ENCODE measurements at regions not wholly inside any gene's neighbourhood (a gene's known extent, or its start where the extent isn't known, plus 50 kb on each side); places are given as distances from the start of the nearest gene placed in this dataset.
A peak's percentile ranks its signal among the peaks of the same experiment; 100 is the strongest.
"Not testable (repeated sequence)": the region's sequence is repeated elsewhere in the genome, so short reads cannot be mapped to it uniquely, and the experiment has no call there.

DNA sequence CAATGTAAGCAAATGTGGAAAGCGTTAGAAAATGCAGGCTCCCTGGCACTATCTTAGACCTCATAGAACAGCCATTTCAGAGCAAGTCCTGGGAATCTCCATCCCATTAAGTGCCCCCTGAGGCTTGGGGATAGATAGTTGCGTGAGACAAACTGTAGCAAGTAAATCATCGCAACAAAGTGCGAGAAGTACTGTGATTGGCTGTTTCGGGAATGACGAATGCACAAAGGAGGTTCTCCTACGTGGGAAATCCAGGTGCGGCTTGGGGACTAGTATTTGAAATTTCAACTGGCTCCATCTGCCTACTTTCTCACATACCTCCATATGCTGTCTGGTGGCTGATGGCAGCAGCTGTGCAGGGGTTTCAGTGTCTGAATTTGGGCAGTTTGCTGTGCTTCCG lies 84.5 kb downstream of the PLEKHG1 start:
- DNase-seq = no peak

DNA sequence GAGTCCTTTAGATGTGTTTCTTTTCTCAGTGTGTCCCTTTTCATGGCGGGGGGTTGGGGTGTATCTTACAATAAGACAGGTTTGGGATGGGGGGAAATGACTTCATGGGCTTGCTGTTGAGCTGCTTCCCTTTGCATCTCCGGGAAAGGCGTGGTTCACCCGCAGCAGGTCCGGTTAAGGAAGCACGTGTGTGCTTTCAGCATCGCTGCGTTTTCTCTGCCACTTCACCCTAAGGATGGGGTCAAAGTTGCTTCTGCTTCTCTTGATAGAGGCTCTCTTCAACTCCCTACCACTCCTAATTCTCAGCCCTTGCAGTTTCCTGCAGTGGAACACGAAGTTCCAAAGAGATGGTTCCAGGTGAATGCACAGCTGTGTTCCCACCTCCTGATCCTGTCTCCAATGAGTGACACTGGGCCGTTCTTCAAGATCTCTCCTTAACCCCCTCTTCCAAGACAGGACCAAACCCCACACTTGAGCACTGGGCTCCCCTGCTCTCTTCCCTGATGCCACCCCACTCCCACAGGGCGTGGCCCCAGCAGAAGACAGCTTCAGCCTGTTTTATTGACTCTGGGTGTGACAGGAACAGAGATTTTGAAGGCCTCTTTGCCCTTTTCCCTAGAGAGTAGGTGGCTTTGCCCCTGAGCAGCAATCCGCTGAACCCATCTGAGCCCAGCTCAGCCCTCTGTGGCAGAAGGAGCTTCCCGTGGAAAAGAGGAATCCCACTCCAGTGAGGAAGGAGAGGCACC lies 85.2 kb downstream of the PLEKHG1 start:
- no peak for DNase-seq

DNA sequence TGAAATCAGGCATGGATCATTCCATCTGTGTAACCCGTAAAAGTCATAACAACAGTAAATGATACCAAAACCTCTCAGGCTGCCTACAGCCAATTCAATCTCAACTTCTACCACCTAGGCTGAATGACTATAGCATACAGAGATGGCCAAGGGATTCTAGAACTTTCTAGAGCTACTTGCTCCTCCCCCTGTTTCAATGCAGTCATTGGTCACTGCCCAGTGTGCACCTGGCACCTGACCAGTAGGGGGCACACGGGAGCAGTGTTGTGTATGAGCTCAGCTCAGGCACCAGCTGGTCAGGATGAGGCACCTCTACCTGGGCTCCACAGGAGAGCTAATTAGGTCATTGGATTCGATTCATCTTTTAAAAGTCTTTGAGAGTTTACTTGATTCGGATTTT lies 86.2 kb downstream of the PLEKHG1 start:
- peak; percentile 72 to 75 for DNase-seq

DNA sequence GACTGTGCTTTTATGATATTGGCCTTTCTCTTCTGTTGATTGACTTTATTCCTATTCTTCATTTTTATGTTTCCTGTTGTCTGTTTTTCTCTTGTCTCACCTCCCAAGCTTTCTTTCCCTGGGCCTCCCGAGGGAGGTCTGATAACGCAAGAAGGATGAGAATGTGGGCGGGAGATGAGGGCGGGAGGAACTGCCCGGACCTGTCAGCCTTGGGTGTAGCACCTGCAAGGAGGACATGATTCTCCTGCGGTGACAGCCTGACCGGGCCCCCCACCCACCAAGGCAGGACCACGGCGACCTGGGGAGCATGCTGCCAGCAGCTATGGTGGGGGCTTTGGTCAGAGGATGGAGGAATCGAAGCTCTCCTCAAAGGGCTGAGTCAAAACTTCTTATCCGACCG lies 86.9 kb downstream of the PLEKHG1 start:
- DNase-seq = no peak

DNA sequence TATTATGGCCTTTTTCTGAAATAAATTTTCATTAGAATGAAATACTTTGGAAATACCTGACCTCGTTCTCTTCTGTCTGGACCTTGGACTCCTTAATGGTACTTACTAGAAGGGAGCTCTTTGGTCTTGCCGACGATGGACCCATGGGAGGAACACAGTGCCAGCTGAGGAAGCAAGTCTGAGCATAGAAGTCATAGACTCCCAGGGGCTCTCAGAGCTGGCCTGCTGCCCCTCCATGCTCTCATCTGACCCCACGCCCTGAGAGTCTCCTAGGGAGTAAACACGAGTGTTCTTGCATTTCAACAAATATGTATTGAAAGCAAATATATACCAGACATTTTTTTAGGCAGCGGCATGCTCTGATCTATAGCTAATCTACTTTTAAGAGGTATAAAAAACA lies 87.8 kb downstream of the PLEKHG1 start:
- no peak for DNase-seq

DNA sequence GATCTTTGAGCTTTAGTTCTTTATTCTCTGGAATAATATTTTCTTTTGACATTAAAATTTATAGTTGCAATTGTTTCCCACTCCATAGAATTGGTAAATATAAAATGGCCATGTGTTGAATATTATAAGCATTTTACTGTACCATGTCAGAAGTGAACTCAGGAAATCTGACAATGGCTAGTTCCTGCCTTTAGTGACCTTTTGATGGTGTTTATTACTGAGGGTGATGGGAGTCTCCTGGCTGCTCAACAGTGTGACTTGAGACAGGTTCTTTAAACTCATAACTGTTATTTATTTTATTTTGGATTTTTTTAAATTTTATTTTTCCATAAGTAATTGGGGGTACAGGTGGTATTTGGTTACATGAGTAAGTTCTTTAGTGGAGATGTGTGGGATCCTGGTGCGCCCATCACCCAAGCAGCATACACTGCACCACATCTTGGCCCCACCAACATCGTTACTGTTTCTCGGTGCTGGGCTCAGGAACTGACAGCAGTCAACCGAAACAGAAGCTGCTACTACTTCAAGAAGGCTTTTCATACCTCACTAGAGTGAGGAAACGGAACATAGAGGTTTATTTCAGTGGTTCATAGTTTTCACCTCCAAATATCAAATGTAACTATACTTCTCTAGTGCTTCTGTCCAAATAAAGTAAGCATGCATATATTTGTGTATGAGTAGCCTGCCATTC lies 90.4 kb downstream of the PLEKHG1 start:
- no peak for DNase-seq

DNA sequence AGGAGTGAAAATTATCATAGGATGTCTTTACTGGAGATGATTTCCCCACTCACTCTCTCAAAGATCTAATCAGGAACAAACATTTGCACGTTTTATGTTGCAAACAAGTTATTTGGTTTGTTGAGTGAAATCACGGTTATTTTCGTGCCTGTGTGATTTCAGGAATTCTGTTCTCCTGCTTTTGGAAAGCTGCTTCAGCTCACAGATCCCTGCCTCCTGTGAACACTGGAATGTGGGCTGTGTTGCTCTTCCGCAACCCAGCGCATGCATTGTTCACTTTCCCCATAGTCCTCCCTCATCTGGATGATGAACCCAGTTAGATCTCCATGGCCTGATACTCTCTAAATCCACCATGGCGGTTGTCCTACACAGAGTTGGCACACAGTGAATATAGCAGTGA lies 91.0 kb downstream of the PLEKHG1 start:
- no peak for DNase-seq

DNA sequence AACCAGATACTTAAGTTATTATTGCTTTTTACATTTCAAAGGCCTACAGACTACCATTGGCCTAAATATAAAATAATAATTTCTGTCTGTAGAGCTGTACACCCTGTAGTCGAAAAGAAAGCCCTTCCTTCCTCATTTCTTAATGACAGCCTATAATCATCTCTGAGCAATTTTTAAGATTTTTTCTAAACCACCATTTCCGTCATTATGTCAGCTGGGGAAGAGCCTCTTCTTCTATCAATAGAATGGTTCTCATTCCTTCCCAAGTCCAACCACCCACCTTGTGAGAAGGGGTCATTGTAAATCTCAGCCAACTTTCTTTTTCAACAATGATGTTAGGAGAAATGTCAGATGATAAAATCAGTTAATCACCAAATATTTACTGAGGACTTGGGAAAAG lies 91.8 kb downstream of the PLEKHG1 start:
- DNase-seq = no peak

DNA sequence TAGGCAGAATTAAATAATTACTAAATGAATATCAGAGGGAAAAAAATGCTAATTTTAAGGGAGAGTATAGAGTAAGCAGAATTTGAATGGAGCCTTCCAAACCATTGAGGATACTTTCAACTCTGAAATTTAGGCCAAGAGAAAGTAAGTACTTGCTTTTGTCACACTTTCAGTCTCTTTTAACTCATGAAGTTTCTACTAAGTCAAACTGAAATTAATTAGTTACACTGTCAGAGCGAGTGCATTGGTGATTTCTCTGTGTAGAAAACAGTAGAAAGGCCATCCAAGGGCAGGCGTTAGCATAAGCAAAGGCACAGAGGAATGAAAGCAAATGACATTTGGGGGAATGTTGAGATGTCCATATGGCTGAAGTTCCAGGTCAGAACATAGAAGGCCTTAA lies 92.9 kb downstream of the PLEKHG1 start:
- DNase-seq = no peak

DNA sequence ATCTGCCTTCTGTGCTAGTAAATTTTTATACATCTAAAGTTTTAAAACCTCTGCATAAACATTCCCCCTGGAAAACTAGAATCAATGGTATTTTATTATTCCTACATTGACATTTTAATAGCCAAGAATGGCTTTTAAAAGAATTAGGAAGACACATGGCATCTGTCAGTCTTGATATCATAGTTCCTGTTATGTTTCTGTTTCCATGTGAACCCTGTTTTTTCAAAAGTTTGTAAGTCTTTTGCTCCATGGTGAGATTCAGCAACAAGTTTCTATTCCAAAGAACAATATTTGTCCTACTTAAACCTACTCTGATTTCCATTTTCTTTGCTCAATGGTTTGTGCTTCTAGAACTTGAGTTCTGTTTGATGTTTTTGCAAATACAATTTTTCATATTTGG lies 95.2 kb downstream of the PLEKHG1 start:
- DNase-seq = no peak

DNA sequence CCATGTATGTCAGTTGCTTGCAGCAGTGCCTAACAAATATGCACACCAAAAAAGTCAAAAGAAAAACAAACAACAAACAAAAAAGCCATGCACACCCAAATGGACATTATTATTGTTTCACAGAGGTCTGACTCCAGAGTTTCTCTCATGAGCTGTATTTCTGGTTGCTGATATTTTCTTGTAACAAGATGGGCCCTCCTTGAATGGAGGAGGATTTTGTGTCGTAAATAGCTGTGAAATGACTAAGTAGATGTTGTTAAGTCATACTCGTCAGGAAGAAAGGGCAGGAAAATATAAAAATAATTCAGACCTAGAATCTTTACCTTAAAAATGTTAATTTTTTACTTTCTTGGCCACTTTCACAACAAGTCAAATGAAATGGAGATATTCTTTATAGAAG lies 96.0 kb downstream of the PLEKHG1 start:
- DNase-seq = no peak

DNA sequence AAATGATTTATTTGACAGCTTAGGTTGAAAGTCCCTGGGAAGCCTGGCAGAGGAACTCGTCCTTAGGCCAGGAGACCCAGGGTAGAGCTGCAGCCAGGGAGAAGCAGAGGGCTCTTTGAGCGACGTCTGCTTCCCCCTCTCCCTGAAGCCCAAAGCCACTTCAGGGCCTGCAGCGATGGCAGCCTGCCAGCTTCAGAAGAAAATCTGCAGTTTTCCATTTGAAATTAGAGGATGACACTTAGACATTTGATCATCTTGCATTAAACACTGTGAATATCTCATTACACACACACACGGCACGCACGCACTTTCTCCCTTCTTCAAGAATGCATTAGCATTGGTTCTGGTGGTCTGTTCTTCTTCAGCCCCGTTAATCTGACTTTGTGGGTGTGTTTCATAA lies 96.5 kb downstream of the PLEKHG1 start:
- no peak for DNase-seq

DNA sequence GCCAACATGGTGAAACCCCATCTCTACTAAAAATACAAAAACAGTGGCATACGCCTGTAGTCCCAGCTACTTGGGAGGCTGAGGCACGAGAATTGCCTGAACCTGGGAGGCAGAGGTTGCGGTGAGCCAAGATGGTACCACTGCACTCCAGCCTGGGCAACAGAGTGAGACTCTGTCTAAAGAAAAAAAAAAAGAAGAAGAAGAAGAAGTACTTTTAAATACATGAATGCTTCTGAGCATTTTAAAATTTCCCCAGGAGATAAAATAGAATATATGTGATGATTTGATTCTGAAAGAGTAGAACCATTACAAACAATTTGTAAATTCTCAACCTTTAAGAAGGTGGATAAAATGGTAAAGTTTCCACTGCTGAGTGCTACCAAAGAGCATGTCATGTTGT lies 97.2 kb downstream of the PLEKHG1 start:
- DNase-seq = not testable (repeated sequence)

DNA sequence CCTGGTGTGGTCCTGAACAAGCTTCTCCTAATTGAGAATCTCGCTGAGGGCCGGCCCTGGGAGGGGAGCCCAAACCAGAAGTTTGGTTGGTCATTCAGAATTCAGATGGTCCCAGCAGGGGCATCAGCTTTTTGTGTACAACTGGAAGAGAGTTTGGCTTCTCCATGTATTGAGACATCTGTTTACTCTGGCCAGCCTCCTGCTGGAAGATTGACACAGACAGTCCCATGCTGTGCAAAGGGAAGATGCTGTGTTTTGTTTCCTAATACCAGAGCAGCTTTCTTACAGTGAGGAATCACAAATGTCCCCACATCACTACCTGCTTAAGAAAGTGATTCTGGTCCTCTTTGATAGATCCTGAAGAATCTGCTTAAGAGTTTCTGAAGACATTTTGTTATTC lies 97.8 kb downstream of the PLEKHG1 start:
- DNase-seq = no peak

DNA sequence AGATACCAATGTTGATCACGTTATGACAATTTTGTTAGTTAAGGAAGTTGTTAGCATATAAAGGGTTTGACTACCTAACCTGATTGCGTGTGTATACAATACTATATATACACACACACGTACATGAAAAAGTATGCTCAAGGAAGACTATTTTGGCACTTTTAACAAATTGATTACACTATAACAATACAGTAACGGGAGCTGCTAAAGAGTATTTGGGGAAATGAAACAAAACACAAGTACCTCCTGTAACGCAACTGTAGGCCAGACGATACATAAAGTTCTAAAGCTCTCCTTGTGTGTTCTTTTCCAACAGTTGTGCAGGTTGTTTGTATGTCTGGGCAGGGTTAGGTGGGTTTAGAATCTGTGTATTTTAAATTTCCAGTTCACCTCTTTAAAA lies 98.7 kb downstream of the PLEKHG1 start:
- no peak for DNase-seq

DNA sequence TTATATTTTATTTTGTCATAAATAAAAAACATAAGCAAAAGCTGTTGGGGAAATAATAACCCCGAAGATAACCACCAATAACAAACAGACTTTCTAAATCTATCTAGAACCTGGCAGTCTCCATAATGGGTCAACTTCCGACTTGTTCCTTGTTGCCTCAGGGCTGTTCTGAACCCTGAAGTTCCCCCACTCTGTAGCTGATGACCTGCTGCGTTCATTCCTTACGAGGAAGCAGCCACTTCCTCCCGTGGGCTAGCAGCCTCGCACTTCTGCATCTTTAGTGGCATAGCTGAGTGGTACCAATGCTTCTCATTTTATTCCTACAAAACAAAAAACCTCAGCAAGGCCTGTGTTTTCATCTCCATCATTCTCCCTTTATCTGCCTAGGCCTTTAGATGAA lies 103.0 kb downstream of the PLEKHG1 start:
- no peak for DNase-seq

DNA sequence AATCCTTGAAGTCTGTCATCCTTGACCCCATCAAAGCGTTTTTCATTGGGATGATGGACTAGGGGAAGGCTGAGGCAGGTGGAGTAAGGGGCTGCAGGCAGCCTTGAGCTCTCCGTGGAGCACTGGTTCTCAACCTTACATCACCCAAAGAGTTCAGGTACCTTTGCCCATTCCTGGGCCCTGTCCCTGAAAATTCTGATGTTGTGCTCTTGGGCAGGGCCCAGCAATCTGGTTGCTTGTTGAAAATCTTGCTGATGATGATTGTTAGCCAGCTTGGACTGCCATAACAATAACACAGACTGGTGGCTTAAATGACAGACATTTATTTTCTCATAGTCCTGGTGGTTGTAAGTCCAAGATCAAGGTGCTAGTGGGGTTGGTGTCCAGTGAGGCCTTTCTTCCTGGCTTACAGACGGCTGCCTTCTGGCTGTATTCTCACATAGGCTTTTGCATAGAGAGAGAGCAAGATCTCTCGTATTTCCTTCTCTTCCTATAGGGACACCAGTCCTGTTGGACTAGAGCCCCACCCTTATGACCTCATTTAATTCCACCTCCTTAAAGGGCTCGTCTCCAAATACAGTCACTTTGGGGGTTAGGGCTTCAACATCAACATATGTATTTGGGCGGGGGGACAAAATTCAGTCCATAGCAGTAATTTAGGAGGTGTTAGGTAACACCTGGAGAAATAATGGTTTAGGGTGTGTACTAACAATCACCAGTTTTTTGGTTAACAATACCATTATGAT lies 104.9 kb downstream of the PLEKHG1 start:
- DNase-seq = no peak

DNA sequence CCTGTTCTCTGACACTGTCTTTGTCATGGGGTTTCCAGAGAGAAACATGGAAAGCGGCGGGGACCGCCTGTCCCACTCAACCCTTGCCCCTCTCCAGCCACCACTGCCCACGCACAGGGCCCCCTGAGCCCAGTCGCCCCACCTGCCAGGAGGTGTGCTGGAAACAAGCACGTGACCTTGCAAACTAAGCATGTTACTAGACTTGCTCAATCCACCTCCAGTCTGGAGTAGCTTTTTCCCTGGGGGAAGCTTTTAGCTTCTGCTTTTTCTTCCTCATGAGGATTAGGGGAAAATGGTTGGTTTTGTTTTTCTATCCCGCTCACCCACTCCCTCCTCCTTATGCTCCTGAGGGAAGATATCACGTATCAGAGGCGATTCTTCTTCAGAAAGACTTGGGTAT lies 105.7 kb downstream of the PLEKHG1 start:
- DNase-seq = no peak

DNA sequence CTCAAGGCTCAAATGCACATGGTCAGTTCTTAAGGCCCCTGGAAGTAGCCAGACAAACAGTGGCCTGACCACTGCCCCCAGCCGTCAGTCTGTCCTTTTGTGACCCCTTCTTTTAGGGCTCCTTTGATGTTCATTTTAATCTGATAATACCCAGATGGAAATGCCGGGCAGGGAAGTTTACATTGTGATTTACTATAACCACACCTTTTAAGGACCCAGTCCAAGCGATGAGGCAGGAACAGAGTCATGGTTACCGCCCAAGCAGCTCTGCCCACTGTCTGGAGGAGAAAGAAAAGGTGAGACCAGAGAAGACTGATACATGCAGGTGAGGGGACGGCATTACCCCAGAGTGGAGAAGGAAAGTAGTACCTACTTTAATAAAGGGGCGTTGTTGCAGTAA lies 110.6 kb downstream of the PLEKHG1 start:
- no peak for DNase-seq

DNA sequence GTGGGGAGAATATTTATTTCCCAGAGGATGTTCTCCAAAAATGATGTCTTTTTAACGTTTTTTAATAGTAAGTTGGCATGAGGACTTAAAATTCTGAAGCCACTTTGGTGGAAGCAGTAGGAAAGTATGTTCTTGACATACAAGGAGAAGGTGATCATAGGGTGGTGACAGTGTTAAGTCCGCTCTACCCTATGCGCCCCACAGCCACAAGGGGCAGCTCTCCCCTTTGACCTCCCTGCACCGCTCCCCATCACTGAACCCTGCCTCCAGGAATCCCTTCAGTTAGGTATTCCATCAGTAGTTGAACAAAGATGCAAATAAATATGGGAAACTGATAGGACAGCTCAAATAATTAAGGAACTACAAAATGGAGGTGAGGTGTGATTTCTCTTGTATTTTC lies 111.4 kb downstream of the PLEKHG1 start:
- DNase-seq = no peak

DNA sequence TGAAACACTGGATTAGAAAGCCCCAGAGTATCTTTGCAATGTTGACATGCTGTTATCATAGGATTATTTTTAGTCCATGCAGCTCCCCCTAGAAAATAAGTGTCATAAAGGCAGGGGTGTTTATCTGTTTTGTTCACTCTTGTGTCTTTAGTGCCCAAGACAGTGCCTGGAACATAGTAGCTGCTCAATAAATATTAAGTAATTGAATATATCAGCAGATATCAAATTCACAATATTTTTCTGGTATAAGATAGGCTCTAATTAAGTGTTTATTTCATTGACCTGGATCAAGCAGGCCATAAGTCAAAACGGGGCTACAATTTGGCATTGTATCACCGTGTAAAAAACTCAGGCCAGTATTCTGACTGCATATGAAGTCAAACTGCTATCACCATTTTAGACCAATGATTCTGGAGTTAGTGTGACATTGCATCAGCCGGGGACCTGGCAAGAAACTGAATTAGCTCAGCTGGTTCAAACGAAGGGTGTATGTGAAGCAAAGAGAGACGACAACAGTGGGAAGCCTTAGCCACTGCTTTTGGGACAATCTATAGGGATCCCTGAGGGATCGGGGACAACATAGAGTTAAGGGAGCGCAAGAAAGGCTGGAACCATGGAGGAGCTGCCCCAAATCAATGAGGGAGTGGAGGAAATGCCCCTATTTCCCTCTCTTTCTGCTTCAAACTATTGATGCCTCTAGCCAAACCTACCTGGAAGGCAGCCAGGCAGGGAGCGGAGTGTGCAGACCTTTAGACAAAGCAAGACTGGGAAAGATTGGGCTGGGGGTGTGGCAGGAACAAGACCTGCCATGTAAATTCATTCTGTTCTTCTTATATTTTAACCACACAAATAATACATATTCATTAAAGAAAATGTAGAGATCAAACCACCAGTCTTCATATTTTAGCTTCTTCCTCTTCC lies 112.2 kb downstream of the PLEKHG1 start:
- DNase-seq = no peak

DNA sequence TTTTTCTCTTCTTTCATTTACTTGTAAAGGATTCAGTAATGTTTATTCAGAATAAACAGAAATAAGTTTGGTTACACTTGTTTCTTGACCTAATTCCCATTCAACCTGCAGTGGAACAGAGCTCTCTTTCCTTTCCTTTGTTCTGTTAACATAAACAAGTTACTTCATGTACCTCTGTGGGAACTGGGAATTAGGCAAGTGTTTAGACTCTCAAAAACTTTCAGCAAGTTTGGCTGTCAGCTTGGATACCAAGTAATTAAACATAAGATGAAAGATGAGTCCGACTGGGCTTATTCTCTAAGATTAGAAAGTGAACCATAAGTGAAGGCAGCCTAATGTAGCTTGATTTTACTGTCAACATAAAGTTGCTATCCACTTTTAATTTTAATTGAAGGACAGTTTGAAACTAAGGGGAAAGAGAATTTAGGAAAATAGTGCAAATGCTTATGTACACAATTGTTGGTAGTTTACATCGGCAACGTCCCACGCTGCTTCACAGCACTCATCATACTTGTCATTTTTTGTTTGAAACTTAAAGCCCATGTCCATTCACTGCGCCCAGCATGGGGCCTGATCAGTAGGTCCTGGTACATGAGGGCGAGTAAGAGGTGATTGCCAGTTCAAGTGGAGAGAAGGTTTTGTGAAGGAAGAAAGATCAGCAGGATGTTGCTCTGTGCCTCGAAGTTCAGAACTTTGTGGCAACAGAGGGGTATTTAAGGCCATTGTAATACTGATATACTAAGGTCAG lies 113.0 kb downstream of the PLEKHG1 start:
- no peak for DNase-seq

All from activated T-cell treated with anti-CD3 and anti-CD28 coated beads, Interleukin-2, amount 50 U/mL, for 48 hours (primary cell).